ENCODE measurements at regions not wholly inside any gene's neighbourhood (a gene's known extent, or its start where the extent isn't known, plus 50 kb on each side); places are given as distances from the start of the nearest gene placed in this dataset.

DNA sequence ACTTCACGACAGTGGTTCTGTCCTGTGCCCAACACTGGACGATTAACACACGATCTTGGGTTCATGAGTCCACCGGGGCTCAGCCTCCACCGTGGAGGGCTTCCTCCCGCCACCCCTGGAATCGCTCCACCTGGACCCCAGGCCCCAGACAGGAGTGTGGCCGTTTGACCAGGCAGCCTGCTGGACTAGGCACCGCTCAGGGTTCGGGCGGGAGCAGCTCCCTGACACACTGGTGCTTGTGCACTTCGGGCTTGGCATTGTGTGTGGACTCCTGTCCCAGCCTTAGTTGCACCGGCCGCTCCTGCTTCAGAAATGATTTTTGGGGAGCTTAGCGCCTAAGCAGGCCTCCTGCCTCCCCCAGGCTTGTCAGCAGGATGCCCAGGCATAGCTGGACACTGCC lies 617.4 kb upstream of the SALL3 start:
- DNase-seq (ENCODE audit: low read depth) = no peak

DNA sequence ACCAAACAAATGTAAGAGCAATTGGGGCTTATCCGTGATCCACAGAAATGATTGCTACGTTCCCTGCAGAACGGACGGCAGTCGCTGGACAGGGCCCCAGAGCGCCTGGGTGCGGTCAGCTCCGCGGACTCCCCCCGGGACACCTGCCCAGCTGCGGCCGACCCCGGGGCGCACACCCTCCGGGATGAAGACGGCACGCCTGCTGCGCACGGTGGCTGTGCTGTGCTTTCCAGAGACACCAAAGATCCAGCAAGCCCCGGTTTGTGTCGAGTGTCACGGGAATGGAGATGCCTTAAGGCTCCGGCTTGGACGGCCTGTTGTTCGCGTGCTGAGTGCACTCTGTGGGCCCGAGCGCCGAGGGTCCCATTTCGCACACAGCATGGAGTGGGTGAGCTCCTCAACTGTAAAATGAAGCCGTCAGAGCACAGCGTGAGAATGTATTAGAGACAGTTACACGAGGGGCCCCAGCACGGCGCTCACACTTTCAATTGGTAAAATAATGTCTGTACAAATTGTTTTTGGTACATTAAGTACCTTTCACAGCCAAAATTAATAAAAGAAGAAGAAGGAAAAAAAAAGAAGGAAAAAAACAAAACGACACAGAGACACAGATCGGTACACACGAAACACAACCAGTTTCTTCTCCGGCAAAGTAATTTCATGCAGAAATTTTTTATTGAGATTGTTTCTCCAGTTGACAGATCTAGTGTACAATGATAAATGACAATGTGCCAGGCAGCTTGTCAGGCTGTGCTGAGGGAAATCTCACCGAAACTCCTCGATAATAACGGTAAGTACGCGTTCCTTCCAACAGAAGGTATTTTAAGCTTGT lies 615.8 kb upstream of the SALL3 start:
- no peak for DNase-seq (ENCODE audit: low read depth)

GRCh38 chr18:78364388-78364960 lies 615.1 kb upstream of the SALL3 start:
- DNase-seq (ENCODE audit: low read depth) = no peak

GRCh38 chr18:78367996-78368395 lies 611.6 kb upstream of the SALL3 start:
- no peak for DNase-seq (ENCODE audit: low read depth)

GRCh38 chr18:78368726-78369125 lies 610.9 kb upstream of the SALL3 start:
- no peak for DNase-seq (ENCODE audit: low read depth)

DNA sequence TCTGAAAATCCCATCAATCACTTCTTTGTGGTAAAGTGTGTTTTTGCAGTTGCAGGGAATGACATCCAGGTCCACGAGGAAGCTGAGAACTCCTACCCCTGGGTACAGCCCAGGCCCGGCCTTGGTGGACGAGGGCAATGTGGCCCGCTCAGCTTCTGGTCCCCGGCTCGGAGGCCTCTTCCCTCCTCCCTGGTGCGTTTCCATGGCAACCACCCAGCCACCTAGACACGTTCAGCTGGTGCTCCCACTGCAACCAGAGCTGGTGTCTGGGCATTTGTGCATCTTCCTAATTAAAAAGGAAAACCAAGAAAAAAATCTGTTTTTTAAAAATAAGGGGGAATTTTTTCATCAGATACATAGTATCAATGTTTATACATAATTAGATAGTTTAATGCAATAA lies 603.6 kb upstream of the SALL3 start:
- DNase-seq (ENCODE audit: low read depth) = no peak

DNA sequence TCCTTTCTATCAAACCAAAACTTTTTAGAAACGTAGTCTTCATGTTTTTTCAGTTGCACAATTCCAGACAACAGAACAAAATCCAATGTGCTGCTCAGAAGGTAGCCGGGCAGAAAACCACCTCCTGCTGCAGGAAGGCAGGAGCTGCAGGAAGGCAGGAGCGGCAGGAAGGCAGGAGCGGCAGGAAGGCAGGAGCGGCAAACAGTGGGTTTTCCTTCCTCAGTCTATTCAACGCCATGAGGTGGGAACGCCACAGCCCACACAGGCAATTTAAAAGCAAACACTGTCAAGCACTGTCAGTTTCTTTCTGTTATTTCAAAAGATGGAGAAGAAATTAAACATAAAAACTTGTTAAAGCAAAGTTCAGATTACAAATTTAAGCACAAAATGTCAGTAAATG lies 601.2 kb upstream of the SALL3 start:
- DNase-seq (ENCODE audit: low read depth) = no peak

- no peak for DNase-seq (ENCODE audit: low read depth)
These were observed 600.6 kb upstream of the SALL3 start for GRCh38 chr18:78378983-78379382.

- DNase-seq (ENCODE audit: low read depth) = no peak
These were observed 589.2 kb upstream of the SALL3 start for GRCh38 chr18:78390348-78390951.

- DNase-seq (ENCODE audit: low read depth) = no peak
These were observed 588.7 kb upstream of the SALL3 start for GRCh38 chr18:78390952-78391348.

DNA sequence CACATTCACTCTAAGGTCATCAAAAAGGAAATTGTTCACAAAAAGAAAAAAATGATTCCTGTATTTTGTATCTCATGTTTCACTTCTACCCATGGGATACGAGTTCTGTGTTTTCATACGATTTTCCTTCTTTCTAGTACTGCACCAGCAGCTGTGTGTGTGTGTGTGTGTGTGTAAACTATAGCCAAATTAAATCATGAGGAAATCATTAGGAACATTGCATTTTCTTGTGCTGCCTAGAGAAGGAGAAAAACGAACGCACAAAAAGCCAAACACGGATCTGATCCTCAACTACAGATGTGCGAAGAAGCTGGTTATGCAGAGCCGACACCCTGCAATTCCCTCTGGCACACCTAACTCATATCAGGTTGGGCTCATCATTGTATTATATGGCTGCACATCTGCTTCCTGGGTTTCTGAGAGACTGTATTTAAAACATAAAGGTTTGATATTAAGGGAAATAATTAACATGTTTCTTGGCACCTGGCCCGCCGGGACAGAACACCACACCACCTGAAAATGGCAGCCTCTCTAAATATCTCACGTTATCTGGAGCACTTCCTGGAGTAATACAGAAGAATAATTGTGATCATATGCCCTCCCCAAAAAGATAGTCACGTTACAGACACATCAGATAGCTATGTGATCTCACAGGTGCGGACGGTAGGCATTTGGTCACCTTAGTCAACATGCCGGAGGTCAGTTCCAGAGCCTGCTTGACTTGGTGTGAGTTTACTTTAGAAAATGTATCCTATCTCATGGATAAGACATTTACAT lies 586.3 kb upstream of the SALL3 start:
- DNase-seq (ENCODE audit: low read depth) = no peak

- DNase-seq (ENCODE audit: low read depth) = no peak
These were observed 583.5 kb upstream of the SALL3 start for GRCh38 chr18:78396077-78396476.

GRCh38 chr18:78396756-78397155 lies 582.9 kb upstream of the SALL3 start:
- DNase-seq (ENCODE audit: low read depth) = no peak

DNA sequence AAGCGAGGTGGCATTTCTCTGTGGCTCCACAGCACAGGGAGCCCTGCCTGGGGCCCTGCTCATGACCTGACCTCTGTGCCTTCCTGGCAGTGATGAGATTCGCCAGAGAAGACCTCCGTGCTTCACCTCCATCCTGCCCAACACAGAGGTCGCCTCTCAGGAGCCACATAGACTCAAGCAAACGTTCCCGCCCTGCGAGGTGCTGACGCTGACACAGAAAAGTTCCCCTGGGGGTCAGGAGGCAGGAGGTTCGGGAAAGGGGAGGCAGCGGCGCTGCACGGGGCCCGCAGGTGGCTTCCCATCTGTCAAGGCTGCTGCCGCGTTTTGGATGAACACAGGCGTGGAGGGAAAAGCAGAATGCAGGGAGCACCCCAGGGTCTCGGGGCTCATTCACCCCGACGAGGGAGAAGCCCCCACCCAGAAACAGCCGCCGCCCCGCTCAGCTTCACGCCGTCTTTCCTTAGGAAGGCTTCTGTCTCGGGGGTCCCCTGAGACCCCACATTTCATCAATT lies 579.6 kb upstream of the SALL3 start:
- DNase-seq (ENCODE audit: low read depth) = no peak

- no peak for DNase-seq (ENCODE audit: low read depth)
These were observed 577.2 kb upstream of the SALL3 start for GRCh38 chr18:78402440-78402839.

- no peak for DNase-seq (ENCODE audit: low read depth)
These were observed 576.7 kb upstream of the SALL3 start for GRCh38 chr18:78402966-78403365.

GRCh38 chr18:78403371-78403770 lies 576.2 kb upstream of the SALL3 start:
- DNase-seq (ENCODE audit: low read depth) = no peak

GRCh38 chr18:78405763-78406162 lies 573.9 kb upstream of the SALL3 start:
- DNase-seq (ENCODE audit: low read depth) = no peak

GRCh38 chr18:78406743-78407465 lies 572.7 kb upstream of the SALL3 start:
- no peak for DNase-seq (ENCODE audit: low read depth)

DNA sequence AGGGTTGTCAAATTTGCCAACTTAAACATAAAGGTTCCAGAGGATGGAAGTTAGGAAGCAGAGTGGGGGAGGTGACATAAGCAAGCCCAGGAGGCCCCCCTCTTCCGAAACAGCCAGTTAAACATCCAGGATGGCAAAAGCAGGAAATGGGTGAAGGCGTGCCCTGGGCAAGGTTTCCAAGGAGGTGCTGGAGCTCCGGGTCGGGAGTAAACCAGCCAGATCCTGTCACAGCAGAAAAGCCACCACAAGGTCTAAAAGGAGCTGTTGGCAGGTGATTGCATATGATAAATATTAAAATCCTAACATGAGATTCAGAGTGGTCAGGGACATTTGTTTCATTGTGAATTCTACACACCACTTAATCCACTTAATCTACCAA lies 572.2 kb upstream of the SALL3 start:
- no peak for DNase-seq (ENCODE audit: low read depth)

- DNase-seq (ENCODE audit: low read depth) = no peak
These were observed 571.0 kb upstream of the SALL3 start for GRCh38 chr18:78408623-78409022.
